Neural progenitor cell (in vitro differentiated cells): ENCODE measurements at regions not wholly inside any gene's neighbourhood (a gene's known extent, or its start where the extent isn't known, plus 50 kb on each side); places are given as distances from the start of the nearest gene placed in this dataset.
A peak's percentile ranks its signal among the peaks of the same experiment; 100 is the strongest.

ENCODE experiments used
- DNase-seq: peaks from one replicate; pipeline ENCODE4 v3.0.0-alpha.2; 2016; ENCODE audit warnings: low spot score
- H2AFZ ChIP-seq: fragments of 200-600 bp; sonication (generic); replicated peaks from 2 replicates; pipeline ENCODE4 v1.6.1; 2016; ENCODE audit warnings: antibody characterized with exemption
- H3F3A ChIP-seq: fragments of 200-600 bp; sonication (generic); 2 replicates; pipeline ENCODE4 v1.6.1; 2016; ENCODE audit warnings: antibody characterized with exemption, low read depth
- H3K27ac ChIP-seq: fragments of 200-600 bp; sonication (generic); 2 replicates; pipeline ENCODE4 v1.5.1; 2016; ENCODE audit warnings: mild to moderate bottlenecking
- H3K27me3 ChIP-seq: fragments of 200-600 bp; sonication (generic); 2 replicates; pipeline ENCODE4 v1.6.1; 2016; ENCODE audit warnings: mild to moderate bottlenecking, moderate library complexity
- H3K36me3 ChIP-seq: fragments of 200-600 bp; sonication (generic); 2 replicates; pipeline ENCODE4 v1.5.1; 2016
- H3K4me1 ChIP-seq: fragments of 200-600 bp; sonication (generic); 2 replicates; pipeline ENCODE4 v1.6.1; 2016; ENCODE audit warnings: mixed run types
- H3K4me2 ChIP-seq: fragments of 200-600 bp; sonication (generic); 2 replicates; pipeline ENCODE4 v1.6.1; 2016
- H3K4me3 ChIP-seq: fragments of 200-600 bp; sonication (generic); 2 replicates; pipeline ENCODE4 v1.5.1; 2016
- H3K79me2 ChIP-seq: fragments of 200-600 bp; sonication (generic); 2 replicates; pipeline ENCODE4 v1.6.1; 2016; ENCODE audit warnings: low read depth
- H3K9ac ChIP-seq: fragments of 200-600 bp; sonication (generic); 2 replicates; pipeline ENCODE4 v1.6.1; 2016
- H3K9me3 ChIP-seq: fragments of 200-600 bp; sonication (generic); 2 replicates; pipeline ENCODE4 v1.5.1; 2016; ENCODE audit warnings: low read depth
- H4K20me1 ChIP-seq: fragments of 200-600 bp; sonication (generic); 2 replicates; pipeline ENCODE4 v1.6.1; 2016; ENCODE audit warnings: low read depth
- H3K27ac Mint-ChIP-seq: 3 replicates; pipeline ENCODE4 v1.8.0; 2021; ENCODE audit warnings: mixed read lengths
- H3K27me3 Mint-ChIP-seq: 2 replicates; pipeline ENCODE4 v1.8.0; 2022; ENCODE audit warnings: low read depth, mild to moderate bottlenecking, inconsistent platforms, moderate library complexity, mixed read lengths; ENCODE audit not compliant: insufficient read depth
- H3K36me3 Mint-ChIP-seq: 3 replicates; pipeline ENCODE4 v1.8.0; 2021; ENCODE audit warnings: mixed read lengths
- H3K4me1 Mint-ChIP-seq: 3 replicates; pipeline ENCODE4 v1.8.0; 2021; ENCODE audit warnings: mixed read lengths
- H3K4me3 Mint-ChIP-seq: 3 replicates; pipeline ENCODE4 v1.8.0; 2021; ENCODE audit warnings: mild to moderate bottlenecking, moderate library complexity, mixed read lengths
- H3K9me3 Mint-ChIP-seq: 3 replicates; pipeline ENCODE4 v1.8.0; 2020; ENCODE audit warnings: mixed read lengths
- EZH2 ChIP-seq: fragments of 200-600 bp; sonication (generic); IDR thresholded peaks from 2 replicates; pipeline ENCODE4 v1.6.1; 2017; ENCODE audit warnings: antibody characterized with exemption, mild to moderate bottlenecking, moderate library complexity
- EZH2phosphoT487 ChIP-seq: fragments of 200-600 bp; sonication (generic); IDR thresholded peaks from 2 replicates; pipeline ENCODE4 v1.6.1; 2017; ENCODE audit warnings: antibody characterized with exemption
- TF ChIP-seq, protein P1 (sequence below): fragments of 200-600 bp; sonication (generic); IDR thresholded peaks from 2 replicates; pipeline ENCODE4 v1.5.1; 2017; ENCODE audit warnings: antibody characterized with exemption, mild to moderate bottlenecking

- H3K79me2 ChIP-seq = no peaks in the 10 kb centered on the region
- H3F3A ChIP-seq = no peaks in the 10 kb centered on the region
- no peaks in the 10 kb centered on the region for H4K20me1 ChIP-seq
- H3K27me3 ChIP-seq = no peaks in the 10 kb centered on the region
- no peak overlapping the region for H3K4me2 ChIP-seq
- H3K9ac ChIP-seq = no peak overlapping the region
- DNase-seq = no peak
- Mint-ChIP-seq H3K4me3 (no peak overlapping the region), H3K27me3 (no peaks in the 10 kb centered on the region), H3K4me1 (no peaks in the 10 kb centered on the region), H3K9me3 (no peaks in the 10 kb centered on the region), H3K36me3 (no peaks in the 10 kb centered on the region), H3K27ac (no peak overlapping the region)
- H2AFZ ChIP-seq = peak overlapping the region; percentile 63
- H3K27ac ChIP-seq = no peak overlapping the region
- no peak overlapping the region for H3K4me3 ChIP-seq
- no peaks in the 10 kb centered on the region for H3K4me1 ChIP-seq
- TF ChIP-seq, protein P1, sequence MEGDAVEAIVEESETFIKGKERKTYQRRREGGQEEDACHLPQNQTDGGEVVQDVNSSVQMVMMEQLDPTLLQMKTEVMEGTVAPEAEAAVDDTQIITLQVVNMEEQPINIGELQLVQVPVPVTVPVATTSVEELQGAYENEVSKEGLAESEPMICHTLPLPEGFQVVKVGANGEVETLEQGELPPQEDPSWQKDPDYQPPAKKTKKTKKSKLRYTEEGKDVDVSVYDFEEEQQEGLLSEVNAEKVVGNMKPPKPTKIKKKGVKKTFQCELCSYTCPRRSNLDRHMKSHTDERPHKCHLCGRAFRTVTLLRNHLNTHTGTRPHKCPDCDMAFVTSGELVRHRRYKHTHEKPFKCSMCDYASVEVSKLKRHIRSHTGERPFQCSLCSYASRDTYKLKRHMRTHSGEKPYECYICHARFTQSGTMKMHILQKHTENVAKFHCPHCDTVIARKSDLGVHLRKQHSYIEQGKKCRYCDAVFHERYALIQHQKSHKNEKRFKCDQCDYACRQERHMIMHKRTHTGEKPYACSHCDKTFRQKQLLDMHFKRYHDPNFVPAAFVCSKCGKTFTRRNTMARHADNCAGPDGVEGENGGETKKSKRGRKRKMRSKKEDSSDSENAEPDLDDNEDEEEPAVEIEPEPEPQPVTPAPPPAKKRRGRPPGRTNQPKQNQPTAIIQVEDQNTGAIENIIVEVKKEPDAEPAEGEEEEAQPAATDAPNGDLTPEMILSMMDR = no peak
- TF ChIP-seq EZH2phosphoT487 (no peak), EZH2 (no peak)
- no peaks in the 10 kb centered on the region for H3K36me3 ChIP-seq
- no peaks in the 10 kb centered on the region for H3K9me3 ChIP-seq
Observed at GRCh38 chr5:39518516-39518915, 93.7 kb upstream of the DAB2 start.

DNA sequence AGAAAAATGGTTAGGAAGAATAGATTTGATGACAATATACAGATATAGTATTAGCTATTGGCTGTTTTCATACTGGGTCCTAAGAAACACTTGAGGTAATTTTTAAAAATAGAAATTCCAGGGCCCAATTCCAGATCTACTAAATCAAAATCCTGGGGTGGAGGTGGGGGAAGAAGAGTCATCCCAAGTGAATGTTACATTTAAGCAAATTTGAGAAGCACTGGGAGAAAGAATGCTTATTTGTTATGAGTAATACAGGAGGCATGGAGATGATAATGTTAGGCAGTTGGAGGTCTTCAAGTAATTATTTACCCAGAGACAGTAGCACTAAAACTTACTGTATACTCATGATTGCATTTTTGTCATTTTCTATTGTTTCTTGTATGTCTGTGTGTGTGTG lies 93.0 kb upstream of the DAB2 start:
- no peak overlapping the region for H3K27ac ChIP-seq
- H3K27me3 Mint-ChIP-seq = no peaks in the 10 kb centered on the region
- H4K20me1 ChIP-seq = no peaks in the 10 kb centered on the region
- H3K79me2 ChIP-seq = no peaks in the 10 kb centered on the region
- no peak overlapping the region for H2AFZ ChIP-seq
- no peak overlapping the region for H3K4me2 ChIP-seq
- no peaks in the 10 kb centered on the region for H3K9me3 ChIP-seq
- no peaks in the 10 kb centered on the region for H3K9me3 Mint-ChIP-seq
- no peaks in the 10 kb centered on the region for H3K27me3 ChIP-seq
- TF ChIP-seq EZH2phosphoT487 = no peak
- TF ChIP-seq EZH2 = no peak
- TF ChIP-seq, protein P1 = no peak
- H3K9ac ChIP-seq = no peak overlapping the region
- H3K36me3 ChIP-seq = no peaks in the 10 kb centered on the region
- no peak overlapping the region for H3K27ac Mint-ChIP-seq
- no peaks in the 10 kb centered on the region for H3F3A ChIP-seq
- H3K36me3 Mint-ChIP-seq = no peaks in the 10 kb centered on the region
- no peaks in the 10 kb centered on the region for H3K4me1 ChIP-seq
- no peaks in the 10 kb centered on the region for H3K4me1 Mint-ChIP-seq
- H3K4me3 Mint-ChIP-seq = no peak overlapping the region
- no peak for DNase-seq
- H3K4me3 ChIP-seq = no peak overlapping the region

- Mint-ChIP-seq H3K4me1 (no peaks in the 10 kb centered on the region), H3K36me3 (no peaks in the 10 kb centered on the region), H3K27ac (no peak overlapping the region), H3K4me3 (no peak overlapping the region), H3K27me3 (no peaks in the 10 kb centered on the region), H3K9me3 (no peaks in the 10 kb centered on the region)
- Histone ChIP-seq H3K27me3 (no peaks in the 10 kb centered on the region), H3F3A (no peaks in the 10 kb centered on the region), H3K4me1 (no peaks in the 10 kb centered on the region), H3K9me3 (no peaks in the 10 kb centered on the region), H3K27ac (no peak overlapping the region), H3K36me3 (no peaks in the 10 kb centered on the region), H3K4me3 (no peak overlapping the region), H2AFZ (no peak overlapping the region), H3K79me2 (no peaks in the 10 kb centered on the region), H3K4me2 (no peak overlapping the region), H4K20me1 (no peaks in the 10 kb centered on the region), H3K9ac (no peak overlapping the region)
- no peak for TF ChIP-seq EZH2
- no peak for TF ChIP-seq EZH2phosphoT487
- TF ChIP-seq, protein P1 = no peak
- no peak for DNase-seq
Observed at GRCh38 chr5:39515881-39516280, 91.1 kb upstream of the DAB2 start.

GRCh38 chr5:39513236-39513635 lies 88.5 kb upstream of the DAB2 start:
- no peaks in the 10 kb centered on the region for H3K9me3 ChIP-seq
- H3F3A ChIP-seq = no peaks in the 10 kb centered on the region
- H3K27me3 Mint-ChIP-seq = no peaks in the 10 kb centered on the region
- H3K27ac ChIP-seq = no peak overlapping the region
- H3K36me3 ChIP-seq = no peaks in the 10 kb centered on the region
- H3K36me3 Mint-ChIP-seq = no peaks in the 10 kb centered on the region
- no peak overlapping the region for H2AFZ ChIP-seq
- H3K9me3 Mint-ChIP-seq = no peaks in the 10 kb centered on the region
- H3K27me3 ChIP-seq = no peaks in the 10 kb centered on the region
- TF ChIP-seq EZH2phosphoT487 = no peak
- no peak for TF ChIP-seq EZH2
- TF ChIP-seq, protein P1 = no peak
- H3K4me1 ChIP-seq = no peaks in the 10 kb centered on the region
- H3K4me3 Mint-ChIP-seq = no peak overlapping the region
- H3K4me2 ChIP-seq = no peak overlapping the region
- H3K4me3 ChIP-seq = no peak overlapping the region
- H3K27ac Mint-ChIP-seq = no peak overlapping the region
- H3K4me1 Mint-ChIP-seq = no peaks in the 10 kb centered on the region
- no peaks in the 10 kb centered on the region for H3K79me2 ChIP-seq
- H3K9ac ChIP-seq = no peak overlapping the region
- DNase-seq = no peak
- no peaks in the 10 kb centered on the region for H4K20me1 ChIP-seq
